GM21515 (cell line): ENCODE measurements at regions not wholly inside any gene's neighbourhood (a gene's known extent, or its start where the extent isn't known, plus 50 kb on each side); places are given as distances from the start of the nearest gene placed in this dataset.

Experiments
- ATAC-seq: cut with Tn5 transposase; IDR thresholded peaks from one replicate; pipeline ENCODE4 v1.9.1; 2021; ENCODE audit not compliant: unreplicated experiment

- ATAC-seq = no peak
These were observed 74.5 kb upstream of the TNRC6C start for GRCh38 chr17:77884019-77884418.

DNA sequence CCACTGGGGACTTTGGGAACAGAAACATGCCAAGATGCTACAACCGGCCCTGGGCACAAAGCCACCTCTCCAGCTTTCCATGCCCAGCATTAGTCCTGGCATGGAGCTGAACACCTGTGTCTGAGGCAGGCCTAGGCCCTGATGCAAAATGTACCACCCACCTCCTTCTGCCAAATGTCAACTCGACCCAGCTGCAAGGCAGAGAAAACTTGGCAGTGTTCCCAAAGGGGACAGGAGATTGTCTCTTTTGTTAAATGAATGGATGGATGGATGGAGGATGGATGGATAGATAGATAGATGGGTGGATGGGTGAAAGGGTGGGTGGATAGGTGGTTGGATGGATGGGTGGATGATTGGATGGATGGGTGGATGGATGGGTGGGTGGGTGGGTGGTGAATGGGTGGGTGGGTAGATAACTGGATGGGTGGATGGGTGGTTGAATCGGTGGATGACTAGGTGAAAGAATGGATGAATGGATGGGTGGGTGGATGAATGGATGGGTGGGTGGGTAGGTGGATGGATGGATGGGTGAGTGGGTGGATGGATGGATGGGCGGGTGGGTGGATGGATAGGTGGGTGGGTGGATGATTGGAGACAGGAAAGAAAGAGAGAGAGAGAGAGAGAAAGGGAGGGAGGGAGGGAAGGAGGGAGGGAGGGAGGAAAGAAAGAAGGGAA is 73.4 kb upstream of the TNRC6C start:
- ATAC-seq = no peak

GRCh38 chr17:77885678-77886386 is 72.7 kb upstream of the TNRC6C start:
- ATAC-seq = no peak

DNA sequence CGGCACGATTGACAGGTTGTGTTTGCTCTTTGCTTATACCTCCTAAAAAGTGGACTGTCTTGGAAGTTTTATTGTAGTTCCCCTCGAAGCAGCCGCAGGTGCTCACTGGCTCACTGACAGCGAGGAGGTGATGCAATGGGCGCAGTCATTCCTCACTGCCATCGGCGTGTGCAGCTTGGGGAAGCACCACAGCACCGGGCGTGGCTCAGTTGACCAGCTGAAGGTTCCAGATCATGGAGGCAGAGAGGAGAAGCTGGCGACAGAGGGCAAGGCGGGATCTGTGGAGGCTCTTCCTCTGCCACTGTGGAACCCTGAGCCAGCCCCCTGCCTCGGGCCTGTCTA is 72.1 kb upstream of the TNRC6C start:
- no peak for ATAC-seq

GRCh38 chr17:77887110-77887463 is 71.4 kb upstream of the TNRC6C start:
- ATAC-seq = no peak

GRCh38 chr17:77887464-77888241 is 70.8 kb upstream of the TNRC6C start:
- no peak for ATAC-seq

DNA sequence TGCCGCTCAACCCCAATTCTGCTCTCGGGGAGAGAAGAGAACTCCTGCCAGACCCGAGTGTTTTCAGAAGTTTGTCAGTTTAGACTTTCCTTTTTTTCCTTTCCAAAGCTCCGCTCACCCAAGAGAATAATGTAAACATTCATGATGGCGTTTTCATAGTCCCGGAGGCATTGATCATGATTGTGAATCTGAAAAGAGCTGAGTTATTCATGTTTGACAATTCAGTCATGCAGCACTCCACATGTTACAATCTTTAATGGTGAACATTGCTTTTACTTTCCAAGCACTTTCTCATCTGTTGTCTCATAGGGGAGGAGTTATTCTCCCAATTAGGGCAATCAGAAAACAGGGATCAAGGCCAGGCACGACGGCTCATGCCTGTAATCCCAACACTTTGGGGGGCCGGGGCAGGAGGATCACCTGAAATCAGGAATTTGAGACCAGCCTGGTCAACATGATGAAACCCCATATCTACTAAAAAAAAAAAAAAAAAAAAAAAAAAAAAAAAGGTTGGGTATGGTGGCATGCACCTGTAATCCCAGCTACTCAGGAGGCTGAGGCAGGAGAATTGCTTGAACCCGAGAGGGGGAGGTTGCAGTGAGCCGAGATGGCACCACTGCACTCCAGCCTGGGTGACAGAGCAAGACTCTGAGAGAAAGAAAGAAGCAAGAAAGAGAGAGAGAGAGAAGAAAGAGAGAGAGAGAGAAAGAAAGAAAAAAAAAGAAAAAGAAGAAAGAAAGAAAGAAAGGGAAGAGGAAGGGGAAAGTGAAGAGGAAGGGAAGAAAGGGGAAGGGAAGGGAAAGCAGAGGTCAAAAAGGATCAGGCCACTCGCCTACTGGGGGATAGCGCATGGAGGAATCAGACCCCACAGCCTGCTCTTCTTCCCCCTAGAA is 70.0 kb upstream of the TNRC6C start:
- ATAC-seq = no peak

- ATAC-seq = no peak
These were observed 69.4 kb upstream of the TNRC6C start for GRCh38 chr17:77889135-77889505.

GRCh38 chr17:77889866-77890760 is 68.4 kb upstream of the TNRC6C start:
- no peak for ATAC-seq

DNA sequence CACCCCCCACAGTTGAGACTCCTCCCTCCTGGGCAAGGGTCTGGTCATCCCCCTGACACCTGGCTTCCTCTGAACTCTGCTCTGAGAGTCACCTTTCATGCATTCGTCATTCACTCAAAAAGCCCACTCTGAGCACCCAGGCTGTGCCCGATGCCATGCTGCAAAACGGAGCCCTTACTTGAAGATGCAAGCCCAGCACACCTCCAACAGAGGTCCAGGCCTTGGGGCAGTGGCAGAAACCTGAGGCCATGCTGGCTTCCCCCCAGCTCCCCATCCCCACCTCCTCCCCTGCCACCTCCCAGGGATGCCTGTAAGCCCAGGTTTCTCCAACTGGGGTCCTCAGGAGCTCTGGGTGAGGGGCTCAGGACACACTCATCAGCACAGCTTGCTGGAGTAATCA is 67.7 kb upstream of the TNRC6C start:
- no peak for ATAC-seq

- ATAC-seq = no peak
These were observed 66.9 kb upstream of the TNRC6C start for GRCh38 chr17:77891602-77892001.

DNA sequence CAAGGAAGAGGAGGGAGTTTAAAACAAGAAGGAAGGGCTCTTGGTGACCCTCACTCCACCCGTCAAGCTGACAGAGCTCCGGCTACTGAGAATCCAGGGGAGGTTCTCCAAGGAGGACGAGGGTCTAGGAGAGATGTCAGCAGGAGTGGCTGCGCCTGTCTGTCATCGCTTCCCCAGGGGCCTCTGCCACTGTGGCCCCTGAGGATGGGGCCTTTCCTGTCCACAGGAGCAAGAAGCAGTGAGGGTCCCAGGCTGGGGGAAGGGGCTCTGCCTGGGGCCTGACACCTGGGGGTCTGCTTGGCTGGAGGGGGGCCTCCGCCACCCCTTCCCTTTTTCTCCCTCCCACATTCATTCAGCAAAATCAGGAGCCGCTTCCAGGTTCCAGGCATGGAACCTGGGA is 66.5 kb upstream of the TNRC6C start:
- no peak for ATAC-seq

DNA sequence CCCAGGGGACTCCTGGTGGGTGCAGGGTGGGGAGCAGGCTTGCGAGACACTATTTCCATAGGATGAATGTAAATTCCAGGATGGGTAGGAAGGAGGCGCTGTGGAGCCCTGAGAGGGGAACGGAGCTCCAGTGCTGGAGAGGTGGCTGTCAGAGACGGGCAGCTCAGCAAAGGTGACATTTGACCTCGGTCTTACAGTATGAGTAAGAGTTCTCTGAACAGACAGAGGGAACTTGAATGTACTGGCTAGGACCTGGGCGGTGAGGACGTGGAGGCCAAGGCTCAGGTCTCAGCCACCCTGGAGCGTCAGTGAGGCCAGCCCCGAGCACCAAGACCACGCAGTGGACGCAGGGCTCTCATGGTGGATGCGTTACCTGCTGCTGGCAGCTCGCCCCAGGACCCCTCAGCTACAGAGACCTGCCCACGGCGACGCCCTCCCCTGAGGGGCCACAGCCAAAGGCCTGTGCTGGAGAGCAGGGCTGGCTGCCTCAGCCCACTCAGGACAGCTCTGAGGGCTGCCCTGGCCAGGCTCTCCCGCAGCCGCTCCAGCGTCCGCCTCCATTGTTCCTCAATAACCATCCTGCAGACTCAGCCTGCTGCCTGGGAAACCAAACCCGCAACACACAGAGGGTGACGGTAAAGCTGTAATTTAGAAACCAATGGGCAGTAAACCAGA is 65.9 kb upstream of the TNRC6C start:
- ATAC-seq = no peak

DNA sequence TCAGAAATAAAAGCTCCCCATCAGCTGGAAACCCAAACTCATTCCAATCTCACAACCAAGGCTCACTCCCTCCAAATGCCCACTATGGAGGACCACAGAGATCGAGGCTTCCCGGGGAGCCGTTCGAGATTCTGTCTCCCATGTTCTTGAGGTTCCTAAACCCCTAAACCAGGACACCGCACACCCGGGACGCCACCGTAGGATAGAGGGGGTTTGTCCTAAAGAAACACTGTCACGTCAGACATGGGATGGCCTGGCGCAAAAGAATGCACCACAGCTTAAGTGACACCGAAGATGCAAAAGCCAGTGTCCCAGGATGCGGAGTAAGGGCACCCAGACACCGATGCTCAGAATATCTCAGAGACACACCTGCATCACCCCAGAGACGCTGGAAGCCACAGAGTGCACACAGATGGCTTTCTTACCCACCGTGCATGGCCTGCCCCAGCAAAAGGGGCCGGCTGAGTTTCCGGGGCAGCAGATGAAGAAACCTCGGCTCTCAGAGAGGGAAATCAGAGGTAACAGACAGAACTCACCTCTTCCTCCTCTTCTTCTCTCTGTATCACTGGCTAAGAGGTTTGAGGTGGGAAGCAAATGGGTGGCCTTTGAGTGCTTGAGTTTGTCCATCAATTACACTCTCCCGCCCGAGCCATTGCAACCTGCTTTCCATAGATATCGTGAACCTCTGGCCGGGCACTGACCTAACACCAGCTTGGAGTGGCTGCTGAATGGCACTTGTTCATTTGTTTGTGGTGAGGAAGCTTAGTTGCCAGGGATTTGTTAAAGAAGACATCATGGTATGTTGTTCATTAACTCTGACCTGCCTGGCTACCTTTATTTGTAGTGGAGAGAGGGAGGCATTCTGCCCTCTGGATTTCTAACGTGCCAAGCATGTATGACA is 65.1 kb upstream of the TNRC6C start:
- no peak for ATAC-seq

DNA sequence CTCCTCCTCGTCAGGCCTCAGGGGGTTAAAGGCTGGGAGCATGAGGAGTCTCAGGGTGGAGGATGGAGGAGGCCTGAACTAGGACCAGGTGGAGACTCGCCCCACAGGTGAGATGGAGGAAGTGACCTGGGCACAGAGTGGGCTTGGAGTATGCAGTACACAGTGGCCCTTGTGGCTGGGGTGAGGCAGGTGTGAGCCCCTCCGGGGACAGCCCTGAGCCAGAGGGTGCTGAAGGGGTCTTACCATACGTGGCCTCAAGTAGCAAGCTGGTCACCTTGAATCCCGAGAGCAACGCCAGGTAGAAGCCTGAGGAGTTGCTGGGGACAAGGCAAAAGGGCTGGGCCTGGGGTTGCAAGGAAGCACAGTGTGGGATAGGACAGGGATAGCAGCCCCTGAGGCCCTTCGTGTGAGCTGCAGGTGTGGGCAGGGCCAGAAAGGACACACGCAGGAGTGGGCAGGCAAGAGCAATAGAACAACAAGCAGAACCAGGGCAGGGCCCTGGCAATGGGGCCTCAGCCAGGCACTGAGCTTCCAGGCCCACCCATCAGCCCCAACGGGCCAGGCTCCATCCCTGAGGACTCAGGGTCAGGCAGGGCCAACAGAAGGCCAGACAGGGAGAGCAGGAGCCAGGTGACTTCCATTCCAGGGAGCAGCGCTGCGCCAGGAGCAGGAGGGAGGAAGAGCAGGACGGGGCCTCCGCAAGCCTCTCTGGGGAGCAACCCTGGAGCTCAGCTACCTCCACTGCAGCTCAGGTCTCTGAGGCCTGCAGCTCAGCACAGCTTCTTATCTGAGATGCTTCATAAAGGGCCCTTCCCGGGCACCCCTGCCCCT is 64.2 kb upstream of the TNRC6C start:
- no peak for ATAC-seq

DNA sequence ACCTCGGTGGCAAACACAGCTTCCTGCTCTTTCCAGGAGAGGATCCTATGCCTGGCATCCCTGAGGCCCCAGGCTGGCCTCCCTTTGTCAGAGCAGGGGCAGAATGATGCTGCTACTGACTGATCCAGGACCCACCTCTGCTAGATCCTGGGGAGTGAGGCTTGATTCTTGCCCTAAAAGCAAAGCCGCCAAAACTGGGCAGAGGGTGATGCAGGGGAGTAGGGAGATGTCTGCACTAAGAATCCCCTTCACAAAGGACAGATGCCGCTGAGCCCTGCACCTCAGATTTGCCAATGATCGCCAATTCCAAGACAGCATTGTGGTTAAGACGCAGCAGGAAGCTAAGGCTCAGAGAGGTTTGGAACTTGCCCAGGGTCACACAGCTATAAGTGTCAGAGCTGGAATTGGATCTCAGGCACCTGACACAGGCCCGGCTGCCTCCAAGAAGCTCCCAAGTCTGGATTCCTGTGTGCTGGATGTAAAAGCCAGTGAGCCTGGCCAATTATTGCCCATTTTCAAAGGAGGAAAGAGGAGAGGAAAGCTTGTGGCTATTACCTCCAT is 60.7 kb upstream of the TNRC6C start:
- ATAC-seq = no peak
